ENCODE measurements at regions not wholly inside any gene's neighbourhood (a gene's known extent, or its start where the extent isn't known, plus 50 kb on each side); places are given as distances from the start of the nearest gene placed in this dataset.

GRCh38 chr13:104326523-104326922, 1260.3 kb upstream of the SLC10A2 start:
- Histone ChIP-seq H3K79me2 (ENCODE audit: insufficient read depth) (no peaks in the 10 kb centered on the region), H3K4me1 (ENCODE audit: insufficient read depth) (no peaks in the 10 kb centered on the region), H3F3A (ENCODE audit: insufficient read depth) (no peaks in the 10 kb centered on the region), H3K9ac (no peak overlapping the region), H3K27ac (no peak overlapping the region), H3K9me2 (ENCODE audit: insufficient read depth) (no peaks in the 10 kb centered on the region), H2AFZ (no peak overlapping the region), H3K4me3 (no peak overlapping the region), H3K4me2 (ENCODE audit: unreplicated experiment) (no peak overlapping the region), H3K9me3 (ENCODE audit: low read depth) (no peaks in the 10 kb centered on the region), H3K27me3 (replicated peaks; ENCODE audit: insufficient read depth) (no peaks in the 10 kb centered on the region), H4K20me1 (ENCODE audit: insufficient read depth) (no peaks in the 10 kb centered on the region), H3K36me3 (ENCODE audit: low read depth) (no peaks in the 10 kb centered on the region)
- in situ Hi-C loops (cut with MboI) = no loop called here
- TF ChIP-seq EZH2phosphoT487 (IDR thresholded peaks at IDR 0.05; ENCODE audit: insufficient read depth, low read depth) (no peak), EZH2 (IDR thresholded peaks at IDR 0.05; ENCODE audit: insufficient read depth, poor library complexity, severe bottlenecking) (no peak)
- DNase-seq = no peak
- WGBS, 2 experiments (ENCODE audit: low coverage in 1 of 2, low lambda C conversion rate in 2 of 2, missing lambda C conversion rate in 2 of 2) = 48 to 57% methylated on average over 6 of the region's 6 CpGs

DNA sequence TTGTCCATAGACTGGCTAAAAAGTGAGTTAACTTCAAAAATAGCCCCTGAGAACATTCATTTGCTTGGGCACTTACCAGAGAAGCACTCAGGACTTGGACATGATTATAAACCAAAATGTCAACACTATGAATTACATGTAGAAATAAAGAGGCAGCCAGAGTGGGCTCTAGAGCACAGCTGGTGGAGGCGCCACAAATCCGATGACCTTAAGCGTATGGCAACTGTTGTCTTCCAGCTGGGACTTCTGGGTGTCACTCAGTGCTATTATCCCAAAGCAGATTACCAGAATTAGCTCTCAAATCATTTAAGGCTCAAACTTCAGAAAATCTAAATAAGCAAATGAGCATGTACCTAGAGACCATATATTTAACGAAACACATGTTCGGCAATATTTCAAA, 1255.5 kb upstream of the SLC10A2 start:
- Histone ChIP-seq H3K4me2 (ENCODE audit: unreplicated experiment) (no peak overlapping the region), H3F3A (ENCODE audit: insufficient read depth) (no peaks in the 10 kb centered on the region), H3K9me3 (ENCODE audit: low read depth) (no peaks in the 10 kb centered on the region), H3K9me2 (ENCODE audit: insufficient read depth) (no peaks in the 10 kb centered on the region), H4K20me1 (ENCODE audit: insufficient read depth) (no peaks in the 10 kb centered on the region), H3K4me1 (ENCODE audit: insufficient read depth) (no peaks in the 10 kb centered on the region), H3K36me3 (ENCODE audit: low read depth) (no peaks in the 10 kb centered on the region), H3K9ac (no peak overlapping the region), H3K27ac (no peak overlapping the region), H3K4me3 (no peak overlapping the region), H3K27me3 (replicated peaks; ENCODE audit: insufficient read depth) (no peaks in the 10 kb centered on the region), H2AFZ (no peak overlapping the region), H3K79me2 (ENCODE audit: insufficient read depth) (no peaks in the 10 kb centered on the region)
- in situ Hi-C loops (cut with MboI) = no loop called here
- TF ChIP-seq EZH2phosphoT487 (IDR thresholded peaks at IDR 0.05; ENCODE audit: insufficient read depth, low read depth) (no peak), EZH2 (IDR thresholded peaks at IDR 0.05; ENCODE audit: insufficient read depth, poor library complexity, severe bottlenecking) (no peak)
- WGBS, 2 experiments (ENCODE audit: low coverage in 1 of 2, low lambda C conversion rate in 2 of 2, missing lambda C conversion rate in 2 of 2) = 81 to 84% methylated on average over 5 of the region's 5 CpGs
- DNase-seq = no peak

DNA sequence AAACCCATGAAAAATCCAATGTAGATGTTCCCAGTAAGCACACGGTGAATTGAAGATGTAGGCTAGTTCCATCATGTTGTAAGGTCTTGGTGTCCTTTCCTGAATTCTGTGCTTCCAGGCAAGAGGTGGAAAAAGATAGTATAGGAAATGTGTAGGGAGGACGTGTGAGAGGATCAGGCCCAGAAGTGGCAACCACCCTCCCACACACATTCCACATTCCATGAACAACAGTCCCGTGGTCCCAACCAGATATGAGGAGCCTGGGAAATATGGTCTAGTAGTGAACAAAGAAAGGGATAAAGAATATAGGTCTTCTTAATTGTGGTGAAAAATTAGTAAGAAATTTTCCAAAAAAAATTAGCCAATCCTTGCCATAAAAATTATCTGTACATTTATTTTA, 1254.2 kb upstream of the SLC10A2 start:
- H3K27ac ChIP-seq = no peak overlapping the region
- H3K36me3 ChIP-seq (ENCODE audit: low read depth) = no peaks in the 10 kb centered on the region
- DNase-seq = no peak
- no peak for TF ChIP-seq EZH2phosphoT487 (IDR thresholded peaks at IDR 0.05; ENCODE audit: insufficient read depth, low read depth)
- TF ChIP-seq EZH2 (IDR thresholded peaks at IDR 0.05; ENCODE audit: insufficient read depth, poor library complexity, severe bottlenecking) = no peak
- H3F3A ChIP-seq (ENCODE audit: insufficient read depth) = no peaks in the 10 kb centered on the region
- WGBS, 2 experiments (ENCODE audit: low coverage in 1 of 2, low lambda C conversion rate in 2 of 2, missing lambda C conversion rate in 2 of 2) = 23 to 34% methylated on average over 3 of the region's 3 CpGs
- no peaks in the 10 kb centered on the region for H4K20me1 ChIP-seq (ENCODE audit: insufficient read depth)
- H2AFZ ChIP-seq = no peak overlapping the region
- H3K9me2 ChIP-seq (ENCODE audit: insufficient read depth) = no peaks in the 10 kb centered on the region
- in situ Hi-C loops (cut with MboI) = no loop called here
- no peak overlapping the region for H3K9ac ChIP-seq
- no peaks in the 10 kb centered on the region for H3K9me3 ChIP-seq (ENCODE audit: low read depth)
- no peak overlapping the region for H3K4me2 ChIP-seq (ENCODE audit: unreplicated experiment)
- no peaks in the 10 kb centered on the region for H3K79me2 ChIP-seq (ENCODE audit: insufficient read depth)
- H3K27me3 ChIP-seq (replicated peaks; ENCODE audit: insufficient read depth) = no peaks in the 10 kb centered on the region
- H3K4me1 ChIP-seq (ENCODE audit: insufficient read depth) = no peaks in the 10 kb centered on the region
- no peak overlapping the region for H3K4me3 ChIP-seq

GRCh38 chr13:104318121-104318520, 1251.9 kb upstream of the SLC10A2 start:
- Histone ChIP-seq H3K4me3 (no peak overlapping the region), H3K9me2 (ENCODE audit: insufficient read depth) (no peaks in the 10 kb centered on the region), H3F3A (ENCODE audit: insufficient read depth) (no peaks in the 10 kb centered on the region), H3K4me1 (ENCODE audit: insufficient read depth) (no peaks in the 10 kb centered on the region), H4K20me1 (ENCODE audit: insufficient read depth) (no peaks in the 10 kb centered on the region), H3K36me3 (ENCODE audit: low read depth) (no peaks in the 10 kb centered on the region), H3K9ac (no peak overlapping the region), H3K4me2 (ENCODE audit: unreplicated experiment) (no peak overlapping the region), H2AFZ (no peak overlapping the region), H3K9me3 (ENCODE audit: low read depth) (no peaks in the 10 kb centered on the region), H3K27me3 (replicated peaks; ENCODE audit: insufficient read depth) (no peaks in the 10 kb centered on the region), H3K79me2 (ENCODE audit: insufficient read depth) (no peaks in the 10 kb centered on the region), H3K27ac (no peak overlapping the region)
- TF ChIP-seq EZH2phosphoT487 (IDR thresholded peaks at IDR 0.05; ENCODE audit: insufficient read depth, low read depth) (no peak), EZH2 (IDR thresholded peaks at IDR 0.05; ENCODE audit: insufficient read depth, poor library complexity, severe bottlenecking) (no peak)
- WGBS, 2 experiments (ENCODE audit: low coverage in 1 of 2, low lambda C conversion rate in 2 of 2, missing lambda C conversion rate in 2 of 2) = 0 to 7% methylated on average over 1 of the region's 1 CpG
- in situ Hi-C loops (cut with MboI) = no loop called here
- DNase-seq = no peak

GRCh38 chr13:104315606-104316005, 1249.4 kb upstream of the SLC10A2 start:
- no peak overlapping the region for H3K4me2 ChIP-seq (ENCODE audit: unreplicated experiment)
- H3K9ac ChIP-seq = no peak overlapping the region

More at GRCh38 chr13:104315606-104316005, 1249.4 kb upstream of the SLC10A2 start:
- Histone ChIP-seq H3K27ac (no peak overlapping the region), H3K4me1 (ENCODE audit: insufficient read depth) (no peaks in the 10 kb centered on the region), H3K4me3 (no peak overlapping the region), H3K36me3 (ENCODE audit: low read depth) (no peaks in the 10 kb centered on the region), H4K20me1 (ENCODE audit: insufficient read depth) (no peaks in the 10 kb centered on the region), H3K9me3 (ENCODE audit: low read depth) (no peaks in the 10 kb centered on the region), H3F3A (ENCODE audit: insufficient read depth) (no peaks in the 10 kb centered on the region), H2AFZ (no peak overlapping the region), H3K27me3 (replicated peaks; ENCODE audit: insufficient read depth) (no peaks in the 10 kb centered on the region), H3K9me2 (ENCODE audit: insufficient read depth) (no peaks in the 10 kb centered on the region), H3K79me2 (ENCODE audit: insufficient read depth) (no peaks in the 10 kb centered on the region)
- DNase-seq = peak; percentile 11
- 14 to 17% methylated on average over 3 of the region's 3 CpGs for WGBS, 2 experiments (ENCODE audit: low coverage in 1 of 2, low lambda C conversion rate in 2 of 2, missing lambda C conversion rate in 2 of 2)
- in situ Hi-C loops (cut with MboI) = no loop called here
- TF ChIP-seq EZH2phosphoT487 (IDR thresholded peaks at IDR 0.05; ENCODE audit: insufficient read depth, low read depth) = no peak
- no peak for TF ChIP-seq EZH2 (IDR thresholded peaks at IDR 0.05; ENCODE audit: insufficient read depth, poor library complexity, severe bottlenecking)
